GM18907 (cell line): ENCODE measurements at regions not wholly inside any gene's neighbourhood (a gene's known extent, or its start where the extent isn't known, plus 50 kb on each side); places are given as distances from the start of the nearest gene placed in this dataset.
"Not testable (repeated sequence)": the region's sequence is repeated elsewhere in the genome, so short reads cannot be mapped to it uniquely, and the experiment has no call there.

Experiments
- ATAC-seq: cut with Tn5 transposase; IDR thresholded peaks from one replicate; pipeline ENCODE4 v1.9.1; 2021; ENCODE audit warnings: mild to moderate bottlenecking, moderate library complexity; ENCODE audit not compliant: unreplicated experiment

- no peak for ATAC-seq
These were observed 69.3 kb downstream of the ISOC1 start for GRCh38 chr5:129163810-129164378.

GRCh38 chr5:129170050-129170449 lies 75.5 kb downstream of the ISOC1 start:
- no peak for ATAC-seq

- ATAC-seq: no peak
These were observed 76.8 kb downstream of the ISOC1 start for GRCh38 chr5:129171194-129171944.

- ATAC-seq: no peak
These were observed 78.0 kb downstream of the ISOC1 start for GRCh38 chr5:129172580-129172979.

- no peak for ATAC-seq
These were observed 79.2 kb downstream of the ISOC1 start for GRCh38 chr5:129173771-129174170.

GRCh38 chr5:129174480-129174879 lies 79.9 kb downstream of the ISOC1 start:
- ATAC-seq: no peak

GRCh38 chr5:129177451-129177850 lies 82.9 kb downstream of the ISOC1 start:
- no peak for ATAC-seq

- ATAC-seq: no peak
These were observed 104.8 kb downstream of the ISOC1 start for GRCh38 chr5:129199308-129199707.

GRCh38 chr5:129204525-129204924 lies 110.0 kb downstream of the ISOC1 start:
- ATAC-seq: no peak

GRCh38 chr5:129216001-129216400 lies 121.5 kb downstream of the ISOC1 start:
- ATAC-seq: no peak

GRCh38 chr5:129217179-129217578 lies 122.6 kb downstream of the ISOC1 start:
- no peak for ATAC-seq

GRCh38 chr5:129223178-129223577 lies 128.6 kb downstream of the ISOC1 start:
- ATAC-seq: no peak

GRCh38 chr5:129228577-129228976 lies 134.0 kb downstream of the ISOC1 start:
- no peak for ATAC-seq

- ATAC-seq: no peak
These were observed 147.2 kb downstream of the ISOC1 start for GRCh38 chr5:129241755-129242154.

GRCh38 chr5:129243039-129243438 lies 148.5 kb downstream of the ISOC1 start:
- ATAC-seq: no peak

- no peak for ATAC-seq
These were observed 149.9 kb downstream of the ISOC1 start for GRCh38 chr5:129244478-129244877.

- ATAC-seq: no peak
These were observed 150.9 kb downstream of the ISOC1 start for GRCh38 chr5:129245489-129245888.

- ATAC-seq: no peak
These were observed 151.5 kb downstream of the ISOC1 start for GRCh38 chr5:129246088-129246487.

- ATAC-seq: no peak
These were observed 155.3 kb downstream of the ISOC1 start for GRCh38 chr5:129249886-129250285.

- no peak for ATAC-seq
These were observed 176.8 kb downstream of the ISOC1 start for GRCh38 chr5:129271308-129271707.

GRCh38 chr5:129284010-129284409 lies 176.1 kb upstream of the ADAMTS19 start:
- ATAC-seq: no peak

GRCh38 chr5:129294216-129294615 lies 165.9 kb upstream of the ADAMTS19 start:
- not testable (repeated sequence) for ATAC-seq

GRCh38 chr5:129306725-129307124 lies 153.4 kb upstream of the ADAMTS19 start:
- no peak for ATAC-seq
